Liver (tissue), 8 donors: ENCODE measurements at regions not wholly inside any gene's neighbourhood (a gene's known extent, or its start where the extent isn't known, plus 50 kb on each side); places are given as distances from the start of the nearest gene placed in this dataset.

Source experiments
- DNase-seq: peaks from one replicate; pipeline ENCODE4 v3.0.0-alpha.2; 2017; ENCODE audit warnings: low spot score
- H3K27ac ChIP-seq, 2 donors: one replicate each; pipeline ENCODE4 v1.7.0; 2013; ENCODE audit warnings: inconsistent platforms in 2 of 2, low read length in 2 of 2, control low read depth in 1 of 2, low read depth in 1 of 2, mild to moderate bottlenecking in 1 of 2
- H3K27me3 ChIP-seq, 4 donors: one replicate each; pipeline versions ENCODE4 v1.6.1 to v1.7.0; 2013; ENCODE audit warnings: low read length in 3 of 4, inconsistent platforms in 1 of 4, mild to moderate bottlenecking in 1 of 4, moderate library complexity in 1 of 4; ENCODE audit not compliant: control insufficient read depth in 4 of 4, insufficient read depth in 4 of 4
- H3K36me3 ChIP-seq, 4 donors: one replicate each; pipeline versions ENCODE4 v1.6.1 to v1.7.0; 2013; ENCODE audit warnings: low read length in 3 of 4, mild to moderate bottlenecking in 3 of 4, low read depth in 1 of 4, moderate library complexity in 1 of 4; ENCODE audit not compliant: control insufficient read depth in 4 of 4, insufficient read depth in 3 of 4
- H3K4me1 ChIP-seq, 4 donors: one replicate each; pipeline versions ENCODE4 v1.6.1 to v1.7.0; 2013; ENCODE audit warnings: low read length in 3 of 4, mild to moderate bottlenecking in 3 of 4, moderate library complexity in 1 of 4; ENCODE audit not compliant: control insufficient read depth in 4 of 4, insufficient read depth in 4 of 4
- H3K4me3 ChIP-seq, 3 donors: one replicate each; pipeline versions ENCODE4 v1.6.1 to v1.7.0; 2013; ENCODE audit warnings: low read length in 3 of 3, control low read depth in 1 of 3, low read depth in 1 of 3, mild to moderate bottlenecking in 1 of 3
- H3K9ac ChIP-seq, 2 donors: one replicate each; pipeline ENCODE4 v1.7.0; 2013; ENCODE audit warnings: low read length in 2 of 2, mild to moderate bottlenecking in 2 of 2, moderate library complexity in 2 of 2, control low read depth in 1 of 2, low read depth in 1 of 2
- H3K9me3 ChIP-seq, 4 donors: one replicate each; pipeline versions ENCODE4 v1.6.1 to v1.7.0; 2013; ENCODE audit warnings: low read length in 3 of 4; ENCODE audit not compliant: control insufficient read depth in 4 of 4
- ATF3 ChIP-seq: IDR thresholded peaks from 2 replicates; pipeline ENCODE4 v1.6.1; 2016; ENCODE audit warnings: antibody characterized with exemption
- CTCF ChIP-seq: fragments of 150-350 bp; IDR thresholded peaks from 2 replicates; pipeline ENCODE4 v1.5.1; 2017; ENCODE audit warnings: improper control_type of control experiment, low read depth, low read length; ENCODE audit not compliant: missing input control
- EGR1 ChIP-seq, 2 donors: IDR thresholded peaks; 2 replicates each; pipeline ENCODE4 v1.6.1; 2016 to 2018; ENCODE audit warnings: antibody characterized with exemption in 2 of 2, low read depth in 2 of 2
- FOXA1 ChIP-seq: IDR thresholded peaks from 2 replicates; pipeline ENCODE4 v1.6.1; 2016; ENCODE audit warnings: antibody characterized with exemption
- FOXA2 ChIP-seq: IDR thresholded peaks from 2 replicates; pipeline ENCODE4 v1.6.1; 2016; ENCODE audit warnings: antibody characterized with exemption
- HNF4G ChIP-seq: IDR thresholded peaks from 2 replicates; pipeline ENCODE4 v1.6.1; 2016; ENCODE audit warnings: antibody characterized with exemption
- JUND ChIP-seq, 2 donors: IDR thresholded peaks; 2 replicates each; pipeline ENCODE4 v1.6.1; 2016; ENCODE audit warnings: antibody characterized with exemption in 2 of 2
- NR2F2 ChIP-seq: IDR thresholded peaks from 2 replicates; pipeline ENCODE4 v1.6.1; 2016; ENCODE audit warnings: antibody characterized with exemption
- RAD21 ChIP-seq, 2 donors: IDR thresholded peaks; 2 replicates each; pipeline ENCODE4 v1.6.1; 2016; ENCODE audit warnings: antibody characterized with exemption in 2 of 2, mild to moderate bottlenecking in 2 of 2
- RXRA ChIP-seq, 2 donors: IDR thresholded peaks; 2 replicates each; pipeline ENCODE4 v1.6.1; 2017 to 2018; ENCODE audit warnings: antibody characterized with exemption in 2 of 2, mild to moderate bottlenecking in 1 of 2
- SP1 ChIP-seq: IDR thresholded peaks from 2 replicates; pipeline ENCODE4 v1.6.1; 2018; ENCODE audit warnings: antibody characterized with exemption, mild to moderate bottlenecking
- TAF1 ChIP-seq: conservative IDR thresholded peaks from 2 replicates; pipeline ENCODE4 v1.6.1; 2016; ENCODE audit warnings: antibody characterized with exemption, mild to moderate bottlenecking
- ZBTB33 ChIP-seq: IDR thresholded peaks from 2 replicates; pipeline ENCODE4 v1.6.1; 2016; ENCODE audit warnings: antibody characterized with exemption
- WGBS: extraction: QIAGEN DNeasy Blood & Tissue Kit; methylation state at CpG from one replicate; pipeline ENCODE4 v1.1.7; 2013; 5-methylcytosine and 5-hydroxymethylcytosine counted together
- TF ChIP-seq, protein P1 (sequence below): IDR thresholded peaks from 2 replicates; pipeline ENCODE4 v1.6.1; 2016; ENCODE audit warnings: antibody characterized with exemption, mild to moderate bottlenecking
- donor health status: healthy.
- donor health status: healthy.
- donor health status: healthy.
- donor health status: healthy.
- donor health status: healthy.

- H3K9ac ChIP-seq, result no peak overlapping the region
- H3K36me3 ChIP-seq, result no peaks in the 10 kb centered on the region
- DNase-seq, result no peak
- H3K4me1 ChIP-seq, result peaks cover 0 to 15% (median 8%) of the 10 kb centered on the region in 4 donors
- no peak for TF ChIP-seq TAF1
- TF ChIP-seq FOXA1, result no peak
- no peaks in the 10 kb centered on the region for H3K27me3 ChIP-seq
- H3K9me3 ChIP-seq, result no peaks in the 10 kb centered on the region
- WGBS, result 95% methylated on average over 5 of the region's 5 CpGs
- no peak overlapping the region for H3K27ac ChIP-seq
- H3K4me3 ChIP-seq, result no peak overlapping the region
Observed at GRCh38 chr9:109975574-109976295, 195.7 kb downstream of the PALM2AKAP2 start.

- H3K27ac ChIP-seq, result no peak overlapping the region
- no peak overlapping the region for H3K9ac ChIP-seq
- H3K27me3 ChIP-seq, result no peaks in the 10 kb centered on the region
- H3K4me1 ChIP-seq, result peaks cover 0 to 15% (median 8%) of the 10 kb centered on the region in 4 donors
- TF ChIP-seq JUND (IDR thresholded peaks at IDR 0.05) (no peak), RAD21 (IDR thresholded peaks at IDR 0.05) (no peak), ATF3 (no peak), CTCF (no peak), ZBTB33 (no peak), RXRA (IDR thresholded peaks at IDR 0.05) (no peak), FOXA1 (no peak), TAF1 (no peak), HNF4G (no peak), SP1 (no peak), EGR1 (IDR thresholded peaks at IDR 0.05; ENCODE audit: low read depth in 2 of 2) (no peak), NR2F2 (no peak)
- H3K9me3 ChIP-seq, result no peaks in the 10 kb centered on the region
- peaks cover 0 to 2% (median 0%) of the 10 kb centered on the region in 4 donors for H3K36me3 ChIP-seq
- no peak for DNase-seq
- no peak overlapping the region for H3K4me3 ChIP-seq
Observed at GRCh38 chr9:109976303-109976702, 196.3 kb downstream of the PALM2AKAP2 start.

DNA sequence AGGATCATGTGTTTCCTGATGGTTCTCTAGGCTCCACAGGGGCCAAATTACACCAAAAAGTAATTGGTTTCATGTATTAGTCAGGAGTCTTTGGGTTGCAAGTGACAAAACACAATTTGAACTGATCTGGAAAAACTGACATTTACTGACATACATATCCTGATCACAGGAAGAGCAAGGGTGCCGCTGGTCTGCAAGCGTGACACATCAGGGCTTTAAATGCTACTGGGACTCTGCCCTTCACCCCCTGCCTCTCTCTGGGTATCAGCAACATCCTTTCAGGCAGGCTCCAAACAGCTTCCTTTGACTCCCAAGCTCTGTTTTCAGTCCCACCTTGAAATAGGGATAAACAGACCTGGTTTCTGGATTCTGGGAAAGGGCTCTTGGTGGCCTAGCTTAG is 197.5 kb downstream of the PALM2AKAP2 start:
- no peak overlapping the region for H3K4me3 ChIP-seq
- peaks cover 0 to 2% (median 0%) of the 10 kb centered on the region in 4 donors for H3K36me3 ChIP-seq
- WGBS, result 85% methylated on average over 2 of the region's 2 CpGs
- no peaks in the 10 kb centered on the region for H3K9me3 ChIP-seq
- no peak for DNase-seq
- no peak overlapping the region for H3K9ac ChIP-seq
- peaks cover 0 to 9% (median 2%) of the 10 kb centered on the region in 4 donors for H3K4me1 ChIP-seq
- H3K27me3 ChIP-seq, result no peaks in the 10 kb centered on the region
- H3K27ac ChIP-seq, result no peak overlapping the region
- TF ChIP-seq FOXA2, result no peak
- no peak for TF ChIP-seq NR2F2
- TF ChIP-seq CTCF, result no peak
- TF ChIP-seq RAD21 (IDR thresholded peaks at IDR 0.05), result no peak
- TF ChIP-seq ATF3, result no peak
- TF ChIP-seq ZBTB33, result no peak
- no peak for TF ChIP-seq EGR1 (IDR thresholded peaks at IDR 0.05; ENCODE audit: low read depth in 2 of 2)
- no peak for TF ChIP-seq FOXA1
- TF ChIP-seq, protein P1, sequence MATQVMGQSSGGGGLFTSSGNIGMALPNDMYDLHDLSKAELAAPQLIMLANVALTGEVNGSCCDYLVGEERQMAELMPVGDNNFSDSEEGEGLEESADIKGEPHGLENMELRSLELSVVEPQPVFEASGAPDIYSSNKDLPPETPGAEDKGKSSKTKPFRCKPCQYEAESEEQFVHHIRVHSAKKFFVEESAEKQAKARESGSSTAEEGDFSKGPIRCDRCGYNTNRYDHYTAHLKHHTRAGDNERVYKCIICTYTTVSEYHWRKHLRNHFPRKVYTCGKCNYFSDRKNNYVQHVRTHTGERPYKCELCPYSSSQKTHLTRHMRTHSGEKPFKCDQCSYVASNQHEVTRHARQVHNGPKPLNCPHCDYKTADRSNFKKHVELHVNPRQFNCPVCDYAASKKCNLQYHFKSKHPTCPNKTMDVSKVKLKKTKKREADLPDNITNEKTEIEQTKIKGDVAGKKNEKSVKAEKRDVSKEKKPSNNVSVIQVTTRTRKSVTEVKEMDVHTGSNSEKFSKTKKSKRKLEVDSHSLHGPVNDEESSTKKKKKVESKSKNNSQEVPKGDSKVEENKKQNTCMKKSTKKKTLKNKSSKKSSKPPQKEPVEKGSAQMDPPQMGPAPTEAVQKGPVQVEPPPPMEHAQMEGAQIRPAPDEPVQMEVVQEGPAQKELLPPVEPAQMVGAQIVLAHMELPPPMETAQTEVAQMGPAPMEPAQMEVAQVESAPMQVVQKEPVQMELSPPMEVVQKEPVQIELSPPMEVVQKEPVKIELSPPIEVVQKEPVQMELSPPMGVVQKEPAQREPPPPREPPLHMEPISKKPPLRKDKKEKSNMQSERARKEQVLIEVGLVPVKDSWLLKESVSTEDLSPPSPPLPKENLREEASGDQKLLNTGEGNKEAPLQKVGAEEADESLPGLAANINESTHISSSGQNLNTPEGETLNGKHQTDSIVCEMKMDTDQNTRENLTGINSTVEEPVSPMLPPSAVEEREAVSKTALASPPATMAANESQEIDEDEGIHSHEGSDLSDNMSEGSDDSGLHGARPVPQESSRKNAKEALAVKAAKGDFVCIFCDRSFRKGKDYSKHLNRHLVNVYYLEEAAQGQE, result no peak
